ENCODE measurements at regions not wholly inside any gene's neighbourhood (a gene's known extent, or its start where the extent isn't known, plus 50 kb on each side); places are given as distances from the start of the nearest gene placed in this dataset.

DNA sequence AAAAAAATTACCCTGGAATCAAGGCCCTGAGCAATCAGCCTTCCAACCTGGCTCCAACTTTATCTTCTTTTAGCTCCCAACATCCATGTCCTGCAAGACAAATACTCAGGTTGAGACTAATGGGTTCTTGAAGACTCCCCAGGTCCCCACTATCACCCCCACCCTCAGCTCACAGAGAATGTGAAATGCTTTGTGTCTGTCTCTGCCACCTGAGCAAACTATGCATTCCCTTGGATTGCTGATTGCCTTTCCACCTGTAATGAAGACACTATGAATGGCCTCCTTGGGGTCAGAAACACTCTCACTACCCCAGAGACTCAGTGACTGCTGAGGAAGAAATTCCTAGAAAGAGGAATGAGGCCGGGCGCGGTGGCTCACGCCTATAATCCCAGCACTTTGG, 121.2 kb upstream of the GALNT2 start:
- Histone ChIP-seq H3K9me3 (ENCODE audit: low read depth, low read length) (no peaks in the 10 kb centered on the region), H3K27me3 (ENCODE audit: insufficient read depth, low read length) (no peaks in the 10 kb centered on the region), H3K4me1 (ENCODE audit: insufficient read depth, low read length) (no peaks in the 10 kb centered on the region), H3K4me3 (ENCODE audit: low read length) (no peak overlapping the region)

- H3K4me3 ChIP-seq (ENCODE audit: low read length) = no peak overlapping the region
- no peaks in the 10 kb centered on the region for H3K27me3 ChIP-seq (ENCODE audit: insufficient read depth, low read length)
- no peaks in the 10 kb centered on the region for H3K9me3 ChIP-seq (ENCODE audit: low read depth, low read length)
- no peaks in the 10 kb centered on the region for H3K4me1 ChIP-seq (ENCODE audit: insufficient read depth, low read length)
Observed at GRCh38 chr1:229947968-229948367, 119.1 kb upstream of the GALNT2 start.

- no peaks in the 10 kb centered on the region for H3K9me3 ChIP-seq (ENCODE audit: low read depth, low read length)
- no peak overlapping the region for H3K4me3 ChIP-seq (ENCODE audit: low read length)
Observed at GRCh38 chr1:229948438-229948837, 118.6 kb upstream of the GALNT2 start.

GRCh38 chr1:229949500-229949899, 117.5 kb upstream of the GALNT2 start:
- no peaks in the 10 kb centered on the region for H3K9me3 ChIP-seq (ENCODE audit: low read depth, low read length)
- H3K4me1 ChIP-seq (ENCODE audit: insufficient read depth, low read length) = no peaks in the 10 kb centered on the region
- H3K27me3 ChIP-seq (ENCODE audit: insufficient read depth, low read length) = no peaks in the 10 kb centered on the region

More at GRCh38 chr1:229948438-229948837, 118.6 kb upstream of the GALNT2 start:
- no peaks in the 10 kb centered on the region for H3K27me3 ChIP-seq (ENCODE audit: insufficient read depth, low read length)
- H3K4me1 ChIP-seq (ENCODE audit: insufficient read depth, low read length) = no peaks in the 10 kb centered on the region

GRCh38 chr1:229950020-229950419, 117.0 kb upstream of the GALNT2 start:
- Histone ChIP-seq H3K4me3 (ENCODE audit: low read length) (no peak overlapping the region), H3K9me3 (ENCODE audit: low read depth, low read length) (no peaks in the 10 kb centered on the region), H3K4me1 (ENCODE audit: insufficient read depth, low read length) (no peaks in the 10 kb centered on the region), H3K27me3 (ENCODE audit: insufficient read depth, low read length) (no peaks in the 10 kb centered on the region)

More at GRCh38 chr1:229949500-229949899, 117.5 kb upstream of the GALNT2 start:
- H3K4me3 ChIP-seq (ENCODE audit: low read length) = no peak overlapping the region

- H3K27me3 ChIP-seq (ENCODE audit: insufficient read depth, low read length) = no peaks in the 10 kb centered on the region
- H3K4me1 ChIP-seq (ENCODE audit: insufficient read depth, low read length) = no peaks in the 10 kb centered on the region
- no peak overlapping the region for H3K4me3 ChIP-seq (ENCODE audit: low read length)
- H3K9me3 ChIP-seq (ENCODE audit: low read depth, low read length) = no peaks in the 10 kb centered on the region
Observed at GRCh38 chr1:229950908-229951307, 116.1 kb upstream of the GALNT2 start.

DNA sequence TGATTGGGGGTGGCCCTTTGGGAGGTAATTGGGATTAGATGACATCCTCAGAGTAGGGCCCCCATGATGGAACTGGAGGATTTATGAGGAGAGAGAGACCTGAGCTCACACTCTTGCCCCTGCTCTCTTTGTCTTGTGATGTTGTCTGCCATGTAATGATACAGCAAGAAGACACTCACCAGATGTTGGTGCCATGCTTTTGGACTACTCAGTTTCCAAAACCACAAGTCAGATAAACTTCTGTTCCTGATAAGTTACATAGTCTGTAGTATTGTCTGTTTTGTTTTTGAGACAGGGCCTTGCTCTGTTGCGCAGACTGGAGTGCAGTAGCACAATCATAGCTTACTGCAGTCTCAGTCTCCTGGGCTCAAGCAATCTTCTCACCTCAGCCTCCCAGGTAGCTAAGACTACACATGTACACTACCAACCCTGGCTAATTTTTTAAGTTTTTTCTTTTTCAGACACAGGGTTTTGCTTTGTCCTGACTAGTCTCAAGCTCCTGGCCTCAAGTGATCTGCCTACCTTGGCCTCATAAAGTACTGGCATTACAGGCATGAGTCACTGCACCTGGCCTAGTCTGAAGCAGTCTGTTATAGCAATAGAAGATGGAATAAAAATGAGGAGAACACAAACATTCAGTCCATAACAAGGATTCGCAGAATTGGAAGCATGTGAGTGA, 115.0 kb upstream of the GALNT2 start:
- H3K9me3 ChIP-seq (ENCODE audit: low read depth, low read length) = no peaks in the 10 kb centered on the region
- H3K4me3 ChIP-seq (ENCODE audit: low read length) = no peak overlapping the region
- H3K27me3 ChIP-seq (ENCODE audit: insufficient read depth, low read length) = no peaks in the 10 kb centered on the region
- no peaks in the 10 kb centered on the region for H3K4me1 ChIP-seq (ENCODE audit: insufficient read depth, low read length)

GRCh38 chr1:229952670-229953520, 114.1 kb upstream of the GALNT2 start:
- H3K4me1 ChIP-seq (ENCODE audit: insufficient read depth, low read length) = no peaks in the 10 kb centered on the region
- H3K4me3 ChIP-seq (ENCODE audit: low read length) = no peak overlapping the region
- no peaks in the 10 kb centered on the region for H3K9me3 ChIP-seq (ENCODE audit: low read depth, low read length)
- no peaks in the 10 kb centered on the region for H3K27me3 ChIP-seq (ENCODE audit: insufficient read depth, low read length)

- Histone ChIP-seq H3K4me1 (ENCODE audit: insufficient read depth, low read length) (no peaks in the 10 kb centered on the region), H3K4me3 (ENCODE audit: low read length) (no peak overlapping the region), H3K9me3 (ENCODE audit: low read depth, low read length) (no peaks in the 10 kb centered on the region), H3K27me3 (ENCODE audit: insufficient read depth, low read length) (no peaks in the 10 kb centered on the region)
Observed at GRCh38 chr1:229953736-229954326, 113.2 kb upstream of the GALNT2 start.

DNA sequence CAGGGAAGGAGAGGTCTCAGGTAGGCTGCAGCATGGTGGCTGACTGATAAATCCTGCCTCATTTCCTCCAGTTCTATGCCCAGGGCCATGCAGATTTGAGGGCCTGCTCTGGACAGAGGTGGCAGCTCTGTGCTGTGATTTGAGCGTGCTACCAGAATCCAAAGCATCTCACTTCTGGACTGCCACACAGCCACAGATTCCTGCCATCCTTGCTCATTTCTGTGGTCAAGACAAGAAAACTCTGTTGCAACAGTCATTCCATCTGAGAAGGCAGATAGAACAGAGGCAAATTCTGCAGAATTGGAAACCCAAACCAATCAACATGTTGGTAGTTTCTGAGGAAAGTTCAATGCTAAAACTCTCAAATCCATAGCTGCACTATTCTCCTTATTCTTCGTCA, 102.8 kb upstream of the GALNT2 start:
- H3K4me3 ChIP-seq (ENCODE audit: low read length) = no peak overlapping the region
- no peaks in the 10 kb centered on the region for H3K4me1 ChIP-seq (ENCODE audit: insufficient read depth, low read length)
- H3K9me3 ChIP-seq (ENCODE audit: low read depth, low read length) = no peaks in the 10 kb centered on the region
- peaks cover 15% of the 10 kb centered on the region for H3K27me3 ChIP-seq (ENCODE audit: insufficient read depth, low read length)

DNA sequence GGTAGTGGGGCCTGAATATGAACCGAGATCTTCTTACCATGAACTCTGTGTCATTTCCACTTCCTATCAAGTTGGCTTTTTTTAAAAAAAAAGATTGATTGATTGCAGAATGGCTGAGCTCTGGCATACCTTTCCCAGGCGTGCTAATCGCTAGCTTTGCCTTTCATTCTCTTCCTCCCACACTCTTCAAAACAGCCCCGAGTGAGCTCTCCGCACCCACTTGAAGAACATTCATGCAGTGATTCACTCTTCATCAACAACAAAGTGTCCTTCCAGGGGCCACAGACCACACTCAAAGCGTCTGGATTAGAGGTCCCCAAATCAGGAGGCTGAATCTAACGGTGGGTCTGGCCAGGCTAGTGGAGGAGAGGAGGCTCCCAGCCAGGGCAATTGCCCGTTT, 96.3 kb upstream of the GALNT2 start:
- Histone ChIP-seq H3K27me3 (ENCODE audit: insufficient read depth, low read length) (peaks cover 12% of the 10 kb centered on the region), H3K4me3 (ENCODE audit: low read length) (no peak overlapping the region), H3K4me1 (ENCODE audit: insufficient read depth, low read length) (no peaks in the 10 kb centered on the region), H3K9me3 (ENCODE audit: low read depth, low read length) (no peaks in the 10 kb centered on the region)

DNA sequence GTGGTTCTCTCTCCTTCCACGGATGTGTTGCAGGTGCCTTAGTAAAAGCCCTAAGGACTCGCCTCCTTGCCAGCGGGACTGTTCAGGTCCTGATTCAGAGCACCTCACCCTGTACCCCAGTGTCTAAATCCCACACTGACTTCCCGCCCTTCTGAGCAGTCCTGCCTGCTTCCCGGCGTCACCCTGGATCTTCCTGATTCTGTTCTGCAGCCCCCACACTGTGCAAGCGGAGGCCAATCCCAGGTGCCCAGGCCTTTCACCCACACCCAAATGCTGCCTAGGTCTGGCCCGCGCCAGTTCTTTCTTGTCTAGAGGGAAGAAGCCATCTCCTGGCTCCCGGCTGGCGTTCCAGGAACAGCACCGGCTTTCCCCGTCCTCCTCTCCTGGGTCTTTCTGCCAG, 95.9 kb upstream of the GALNT2 start:
- Histone ChIP-seq H3K4me3 (ENCODE audit: low read length) (no peak overlapping the region), H3K9me3 (ENCODE audit: low read depth, low read length) (no peaks in the 10 kb centered on the region), H3K4me1 (ENCODE audit: insufficient read depth, low read length) (no peaks in the 10 kb centered on the region), H3K27me3 (ENCODE audit: insufficient read depth, low read length) (peaks cover 12% of the 10 kb centered on the region)

DNA sequence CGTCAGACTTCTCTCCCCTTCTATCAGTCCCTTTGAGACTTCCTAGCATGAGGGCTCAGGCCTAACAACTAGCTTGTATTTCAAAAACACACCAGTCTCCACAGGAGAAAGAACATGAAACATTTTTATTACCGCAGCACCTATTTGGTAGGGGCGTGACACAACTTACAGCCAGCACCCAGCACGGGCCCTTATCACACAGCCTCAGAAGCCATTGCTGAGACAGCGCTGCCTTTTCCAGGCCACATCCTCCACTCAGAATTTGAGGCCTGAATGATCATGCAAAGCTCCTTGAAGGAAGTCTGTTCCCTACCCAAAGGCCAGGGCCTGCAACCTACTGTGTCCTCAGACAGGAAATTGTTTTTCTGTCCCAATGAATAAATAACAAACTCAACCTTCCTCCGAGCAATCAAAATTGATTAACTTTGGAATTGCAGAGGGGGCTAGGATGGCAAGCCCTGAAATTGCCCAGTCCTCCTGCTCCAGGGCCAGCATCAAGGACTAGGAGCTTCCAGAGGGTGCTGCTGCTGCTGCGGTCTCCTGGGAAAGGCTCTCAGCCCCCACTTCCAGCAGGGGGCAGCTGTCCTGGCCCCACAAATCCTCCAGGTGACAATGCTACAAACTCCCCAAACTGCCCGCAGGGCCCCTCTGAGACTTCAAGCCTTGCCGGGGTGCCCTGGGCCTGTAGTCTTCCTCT, 94.3 kb upstream of the GALNT2 start:
- Histone ChIP-seq H3K4me3 (ENCODE audit: low read length) (no peak overlapping the region), H3K9me3 (ENCODE audit: low read depth, low read length) (peaks cover 5% of the 10 kb centered on the region), H3K27me3 (ENCODE audit: insufficient read depth, low read length) (peaks cover 2% of the 10 kb centered on the region), H3K4me1 (ENCODE audit: insufficient read depth, low read length) (no peaks in the 10 kb centered on the region)

DNA sequence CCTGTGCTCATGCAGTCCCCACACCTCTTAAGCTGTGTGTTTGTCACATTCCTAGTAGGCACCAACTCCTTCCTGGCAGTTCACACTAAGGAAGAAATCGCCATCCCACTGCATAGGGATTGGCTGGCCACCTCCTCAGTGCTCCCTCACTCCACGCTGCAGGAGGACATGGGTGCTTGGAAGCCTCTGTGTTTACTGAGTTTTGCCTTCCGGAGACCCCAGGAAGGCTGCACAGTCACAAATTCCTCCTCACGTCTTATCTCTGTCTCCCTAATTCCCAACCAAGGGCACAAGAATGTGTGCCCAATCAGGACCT, 93.8 kb upstream of the GALNT2 start:
- H3K4me3 ChIP-seq (ENCODE audit: low read length) = no peak overlapping the region
- H3K27me3 ChIP-seq (ENCODE audit: insufficient read depth, low read length) = no peaks in the 10 kb centered on the region
- H3K9me3 ChIP-seq (ENCODE audit: low read depth, low read length) = peaks cover 8% of the 10 kb centered on the region
- no peaks in the 10 kb centered on the region for H3K4me1 ChIP-seq (ENCODE audit: insufficient read depth, low read length)

- Histone ChIP-seq H3K4me3 (ENCODE audit: low read length) (no peak overlapping the region), H3K9me3 (ENCODE audit: low read depth, low read length) (peaks cover 12% of the 10 kb centered on the region), H3K4me1 (ENCODE audit: insufficient read depth, low read length) (no peaks in the 10 kb centered on the region), H3K27me3 (ENCODE audit: insufficient read depth, low read length) (no peaks in the 10 kb centered on the region)
Observed at GRCh38 chr1:229975047-229975446, 92.0 kb upstream of the GALNT2 start.
